RWPE2 (cell line): ENCODE measurements at regions not wholly inside any gene's neighbourhood (a gene's known extent, or its start where the extent isn't known, plus 50 kb on each side); places are given as distances from the start of the nearest gene placed in this dataset.
"Not testable (repeated sequence)": the region's sequence is repeated elsewhere in the genome, so short reads cannot be mapped to it uniquely, and the experiment has no call there.

Source experiments
- ATAC-seq: fragments of 200-7000 bp; cut with Tn5 transposase; 3 replicates; pipeline ENCODE4 v1.9.1; 2021; ENCODE audit warnings: low read depth
- DNase-seq: peaks from one replicate; pipeline ENCODE4 v3.0.0-alpha.2; 2020; ENCODE audit warnings: low spot score
- H3K27ac ChIP-seq: fragments of 450-650 bp; 2 replicates; pipeline ENCODE4 v1.5.1; 2017; ENCODE audit warnings: mild to moderate bottlenecking; ENCODE audit not compliant: poor library complexity, severe bottlenecking
- H3K27me3 ChIP-seq: fragments of 250-450 bp; sonication (Bioruptor Pico); 2 replicates; pipeline ENCODE4 v1.5.1; 2021; ENCODE audit warnings: mild to moderate bottlenecking, moderate library complexity; ENCODE audit not compliant: insufficient read depth, poor library complexity, severe bottlenecking
- H3K36me3 ChIP-seq: fragments of 250-450 bp; sonication (Bioruptor Pico); 2 replicates; pipeline ENCODE4 v1.5.1; 2020; ENCODE audit warnings: low read depth, mild to moderate bottlenecking, moderate library complexity
- H3K4me1 ChIP-seq: fragments of 250-450 bp; sonication (Bioruptor Pico); 2 replicates; pipeline ENCODE4 v1.5.1; 2021; ENCODE audit warnings: mild to moderate bottlenecking, moderate library complexity; ENCODE audit not compliant: insufficient read depth, poor library complexity, severe bottlenecking
- H3K4me3 ChIP-seq: fragments of 250-450 bp; sonication (Bioruptor Pico); 2 replicates; pipeline ENCODE4 v1.5.1; 2021; ENCODE audit warnings: mild to moderate bottlenecking, moderate library complexity; ENCODE audit not compliant: severe bottlenecking
- H3K9me3 ChIP-seq: fragments of 250-450 bp; sonication (Bioruptor Pico); 2 replicates; pipeline ENCODE4 v1.5.1; 2021; ENCODE audit warnings: mild to moderate bottlenecking, moderate library complexity; ENCODE audit not compliant: severe bottlenecking
- CTCF ChIP-seq: fragments of 450-650 bp; IDR thresholded peaks from one replicate; pipeline ENCODE4 v1.5.1; 2017; ENCODE audit warnings: mild to moderate bottlenecking, moderate library complexity; ENCODE audit not compliant: poor library complexity, severe bottlenecking

- H3K4me3 ChIP-seq = no peak overlapping the region
- no peaks in the 10 kb centered on the region for H3K36me3 ChIP-seq
- ATAC-seq (peak; percentile 85), DNase-seq (no peak)
- TF ChIP-seq CTCF = peak; percentile 85
- H3K27ac ChIP-seq = no peak overlapping the region
- H3K27me3 ChIP-seq = no peaks in the 10 kb centered on the region
- no peaks in the 10 kb centered on the region for H3K4me1 ChIP-seq
- H3K9me3 ChIP-seq = no peaks in the 10 kb centered on the region
Observed at GRCh38 chr2:71923887-71924533, 223.7 kb downstream of the CYP26B1 start.

- no peak for DNase-seq
- H3K4me1 ChIP-seq = no peaks in the 10 kb centered on the region
- TF ChIP-seq CTCF = no peak
- H3K27me3 ChIP-seq = no peaks in the 10 kb centered on the region
- no peaks in the 10 kb centered on the region for H3K36me3 ChIP-seq
- no peak for ATAC-seq
- H3K4me3 ChIP-seq = no peak overlapping the region
- H3K27ac ChIP-seq = no peak overlapping the region
- peaks cover 3% of the 10 kb centered on the region for H3K9me3 ChIP-seq
Observed at GRCh38 chr2:71923143-71923525, 224.5 kb downstream of the CYP26B1 start.

GRCh38 chr2:71922499-71923142, 225.0 kb downstream of the CYP26B1 start:
- ATAC-seq = no peak
- Histone ChIP-seq H3K27ac (no peak overlapping the region), H3K9me3 (peaks cover 4% of the 10 kb centered on the region), H3K27me3 (no peaks in the 10 kb centered on the region), H3K4me1 (no peaks in the 10 kb centered on the region), H3K4me3 (no peak overlapping the region), H3K36me3 (no peaks in the 10 kb centered on the region)
- no peak for DNase-seq
- TF ChIP-seq CTCF = no peak

GRCh38 chr2:71922091-71922490, 225.6 kb downstream of the CYP26B1 start:
- Histone ChIP-seq H3K4me3 (no peak overlapping the region), H3K36me3 (no peaks in the 10 kb centered on the region), H3K27me3 (no peaks in the 10 kb centered on the region), H3K9me3 (peaks cover 4% of the 10 kb centered on the region), H3K27ac (no peak overlapping the region), H3K4me1 (no peaks in the 10 kb centered on the region)
- ATAC-seq (no peak), DNase-seq (no peak)
- no peak for TF ChIP-seq CTCF

GRCh38 chr2:71920819-71921218, 226.8 kb downstream of the CYP26B1 start:
- DNase-seq, H3K9me3 ChIP-seq, H3K4me3 ChIP-seq, H3K27me3 ChIP-seq, H3K4me1 ChIP-seq, H3K27ac ChIP-seq, H3K36me3 ChIP-seq, ATAC-seq: not testable (repeated sequence)
